Dermis microvascular lymphatic vessel endothelial cell (primary cell): ENCODE measurements at regions not wholly inside any gene's neighbourhood (a gene's known extent, or its start where the extent isn't known, plus 50 kb on each side); places are given as distances from the start of the nearest gene placed in this dataset.
"Not testable (repeated sequence)": the region's sequence is repeated elsewhere in the genome, so short reads cannot be mapped to it uniquely, and the experiment has no call there.

Experiments used
- DNase-seq, 2 donors: peaks; one replicate each; pipeline versions ENCODE4 v3.0.0 to v3.0.0-alpha.2; 2010; ENCODE audit warnings: low read depth in 2 of 2

GRCh38 chr16:64131423-64131822 is 990.4 kb downstream of the CDH11 start:
- DNase-seq = no peak

- DNase-seq = no peak
These were observed 991.7 kb downstream of the CDH11 start for GRCh38 chr16:64130140-64130539.

GRCh38 chr16:64122177-64122576 is 999.7 kb downstream of the CDH11 start:
- DNase-seq = no peak

- DNase-seq = no peak
These were observed 1000.4 kb downstream of the CDH11 start for GRCh38 chr16:64121473-64121872.

GRCh38 chr16:64116151-64116550 is 1005.7 kb downstream of the CDH11 start:
- DNase-seq = no peak

- no peak for DNase-seq
These were observed 1012.6 kb downstream of the CDH11 start for GRCh38 chr16:64109241-64109640.

- DNase-seq = no peak
These were observed 1019.2 kb downstream of the CDH11 start for GRCh38 chr16:64102654-64103053.

- no peak for DNase-seq
These were observed 1023.4 kb downstream of the CDH11 start for GRCh38 chr16:64098451-64098850.

GRCh38 chr16:64096689-64097088 is 1025.2 kb downstream of the CDH11 start:
- no peak for DNase-seq

- no peak for DNase-seq
These were observed 1026.8 kb downstream of the CDH11 start for GRCh38 chr16:64094992-64095634.

- no peak for DNase-seq
These were observed 1027.5 kb downstream of the CDH11 start for GRCh38 chr16:64094181-64094965.

GRCh38 chr16:64092271-64092670 is 1029.6 kb downstream of the CDH11 start:
- DNase-seq = no peak

- no peak for DNase-seq
These were observed 1031.5 kb downstream of the CDH11 start for GRCh38 chr16:64090327-64090726.

GRCh38 chr16:64089697-64090096 is 1032.2 kb downstream of the CDH11 start:
- DNase-seq = peak in 1 of 2 donors; percentile 27

- DNase-seq = no peak
These were observed 1033.0 kb downstream of the CDH11 start for GRCh38 chr16:64088838-64089237.

GRCh38 chr16:64085296-64085695 is 1036.6 kb downstream of the CDH11 start:
- DNase-seq = no peak

GRCh38 chr16:64084706-64085105 is 1037.2 kb downstream of the CDH11 start:
- DNase-seq = no peak

GRCh38 chr16:64083428-64084129 is 1038.3 kb downstream of the CDH11 start:
- no peak for DNase-seq

- DNase-seq = no peak
These were observed 1044.6 kb downstream of the CDH11 start for GRCh38 chr16:64077242-64077641.

GRCh38 chr16:64074706-64075105 is 1047.2 kb downstream of the CDH11 start:
- no peak for DNase-seq

- DNase-seq = not testable (repeated sequence)
These were observed 1049.6 kb downstream of the CDH11 start for GRCh38 chr16:64072131-64072730.

- no peak for DNase-seq
These were observed 1056.3 kb downstream of the CDH11 start for GRCh38 chr16:64065523-64065922.
